Right lobe of liver (tissue), 4 donors: ENCODE measurements at regions not wholly inside any gene's neighbourhood (a gene's known extent, or its start where the extent isn't known, plus 50 kb on each side); places are given as distances from the start of the nearest gene placed in this dataset.
"Not testable (repeated sequence)": the region's sequence is repeated elsewhere in the genome, so short reads cannot be mapped to it uniquely, and the experiment has no call there.

Source experiments
- POLR2A ChIP-seq: fragments of 450-650 bp; IDR thresholded peaks from one replicate; pipeline ENCODE4 v1.6.1; 2017; ENCODE audit warnings: antibody characterized with exemption, mild to moderate bottlenecking
- TF ChIP-seq, protein P1 (sequence below), 4 donors: fragments of 200-600 bp in 3 of 4; fragments of 450-650 bp in 1 of 4; IDR thresholded peaks; one replicate each; pipeline versions ENCODE4 v1.5.1 to v1.8.0; 2016 to 2022; ENCODE audit warnings: antibody characterized with exemption in 4 of 4, mild to moderate bottlenecking in 2 of 4
- donor health status: DM: no; HTN: no; CAD: no.
- donor health status: DM: no; HTN: no; CAD: no.
- donor health status: DM: no; HTN: yes; CAD: no.

DNA sequence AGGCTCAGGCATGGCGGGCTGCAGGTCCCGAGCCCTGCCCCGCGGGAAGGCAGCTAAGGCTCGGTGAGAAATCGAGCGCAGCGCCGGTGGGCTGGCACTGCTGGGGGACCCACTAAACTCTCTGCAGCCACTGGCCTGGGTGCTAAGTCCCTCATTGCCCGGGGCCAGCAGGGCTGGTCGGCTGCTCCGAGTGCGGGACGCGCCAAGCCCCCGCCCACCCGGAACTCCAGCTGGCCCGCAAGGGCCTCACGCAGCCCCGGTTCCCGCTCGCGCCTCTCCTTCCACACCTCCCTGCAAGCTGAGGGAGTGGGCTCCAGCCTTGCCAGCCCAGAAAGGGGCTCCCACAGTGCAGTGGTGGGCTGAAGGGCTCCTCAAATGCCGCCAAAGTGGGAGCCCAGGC is 321.4 kb upstream of the KCND2 start:
- TF ChIP-seq, protein P1, sequence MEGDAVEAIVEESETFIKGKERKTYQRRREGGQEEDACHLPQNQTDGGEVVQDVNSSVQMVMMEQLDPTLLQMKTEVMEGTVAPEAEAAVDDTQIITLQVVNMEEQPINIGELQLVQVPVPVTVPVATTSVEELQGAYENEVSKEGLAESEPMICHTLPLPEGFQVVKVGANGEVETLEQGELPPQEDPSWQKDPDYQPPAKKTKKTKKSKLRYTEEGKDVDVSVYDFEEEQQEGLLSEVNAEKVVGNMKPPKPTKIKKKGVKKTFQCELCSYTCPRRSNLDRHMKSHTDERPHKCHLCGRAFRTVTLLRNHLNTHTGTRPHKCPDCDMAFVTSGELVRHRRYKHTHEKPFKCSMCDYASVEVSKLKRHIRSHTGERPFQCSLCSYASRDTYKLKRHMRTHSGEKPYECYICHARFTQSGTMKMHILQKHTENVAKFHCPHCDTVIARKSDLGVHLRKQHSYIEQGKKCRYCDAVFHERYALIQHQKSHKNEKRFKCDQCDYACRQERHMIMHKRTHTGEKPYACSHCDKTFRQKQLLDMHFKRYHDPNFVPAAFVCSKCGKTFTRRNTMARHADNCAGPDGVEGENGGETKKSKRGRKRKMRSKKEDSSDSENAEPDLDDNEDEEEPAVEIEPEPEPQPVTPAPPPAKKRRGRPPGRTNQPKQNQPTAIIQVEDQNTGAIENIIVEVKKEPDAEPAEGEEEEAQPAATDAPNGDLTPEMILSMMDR (IDR thresholded peaks at IDR 0.05), result not testable (repeated sequence)
- not testable (repeated sequence) for TF ChIP-seq POLR2A
